ENCODE measurements at regions not wholly inside any gene's neighbourhood (a gene's known extent, or its start where the extent isn't known, plus 50 kb on each side); places are given as distances from the start of the nearest gene placed in this dataset.

DNA sequence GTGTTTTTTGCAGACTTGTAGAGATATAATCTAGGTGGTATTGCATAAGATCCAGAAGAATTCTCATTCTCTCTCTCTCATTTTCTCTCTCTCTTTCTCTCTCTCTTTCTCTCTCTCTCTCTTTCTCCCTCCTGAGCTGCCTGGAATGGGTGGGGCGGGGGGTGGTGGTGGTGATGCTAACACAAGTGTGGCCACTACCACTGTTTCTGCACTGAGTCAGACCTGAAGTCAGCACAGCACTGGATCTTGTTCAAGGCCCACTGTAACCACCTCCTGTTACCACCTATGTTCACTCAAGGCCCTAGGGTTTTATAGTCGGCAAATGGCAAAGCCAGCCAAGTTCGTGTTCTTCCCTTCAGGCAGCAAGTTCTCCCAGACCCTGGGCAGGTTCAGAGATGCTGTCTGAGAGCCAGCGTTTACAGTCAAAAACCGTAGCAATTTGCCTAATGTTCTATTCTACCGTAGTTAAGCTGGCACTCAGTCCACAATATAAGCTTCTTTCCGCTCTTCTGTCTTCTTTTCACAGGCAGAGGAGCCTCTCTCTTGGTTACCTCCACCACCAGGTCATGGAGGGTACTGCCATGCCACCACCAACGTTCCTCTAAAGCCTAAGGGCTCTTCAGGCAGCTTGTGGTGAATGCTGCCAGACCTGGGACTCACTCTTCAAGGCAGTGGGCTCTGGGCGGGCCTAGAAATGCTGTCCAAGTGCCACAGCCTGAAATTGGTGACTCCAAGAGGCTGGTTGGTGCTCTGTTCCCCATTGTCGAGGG is 235.7 kb upstream of the PRR16 start:
- TF ChIP-seq, protein P1, sequence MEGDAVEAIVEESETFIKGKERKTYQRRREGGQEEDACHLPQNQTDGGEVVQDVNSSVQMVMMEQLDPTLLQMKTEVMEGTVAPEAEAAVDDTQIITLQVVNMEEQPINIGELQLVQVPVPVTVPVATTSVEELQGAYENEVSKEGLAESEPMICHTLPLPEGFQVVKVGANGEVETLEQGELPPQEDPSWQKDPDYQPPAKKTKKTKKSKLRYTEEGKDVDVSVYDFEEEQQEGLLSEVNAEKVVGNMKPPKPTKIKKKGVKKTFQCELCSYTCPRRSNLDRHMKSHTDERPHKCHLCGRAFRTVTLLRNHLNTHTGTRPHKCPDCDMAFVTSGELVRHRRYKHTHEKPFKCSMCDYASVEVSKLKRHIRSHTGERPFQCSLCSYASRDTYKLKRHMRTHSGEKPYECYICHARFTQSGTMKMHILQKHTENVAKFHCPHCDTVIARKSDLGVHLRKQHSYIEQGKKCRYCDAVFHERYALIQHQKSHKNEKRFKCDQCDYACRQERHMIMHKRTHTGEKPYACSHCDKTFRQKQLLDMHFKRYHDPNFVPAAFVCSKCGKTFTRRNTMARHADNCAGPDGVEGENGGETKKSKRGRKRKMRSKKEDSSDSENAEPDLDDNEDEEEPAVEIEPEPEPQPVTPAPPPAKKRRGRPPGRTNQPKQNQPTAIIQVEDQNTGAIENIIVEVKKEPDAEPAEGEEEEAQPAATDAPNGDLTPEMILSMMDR (conservative IDR thresholded peaks at IDR 0.05), result no peak
- no peak for TF ChIP-seq ZFX (IDR thresholded peaks at IDR 0.05)

Data from C4-2B (cell line).